NCI-H526 (cell line): ENCODE measurements at regions not wholly inside any gene's neighbourhood (a gene's known extent, or its start where the extent isn't known, plus 50 kb on each side); places are given as distances from the start of the nearest gene placed in this dataset.

Source experiments
- DNase-seq, 2 experiments: peaks; one replicate each; lab custom pipeline; 2025; lab: John Stamatoyannopoulos, UW

GRCh38 chr3:184508938-184509337 is 52.6 kb upstream of the EPHB3 start:
- DNase-seq: no peak

DNA sequence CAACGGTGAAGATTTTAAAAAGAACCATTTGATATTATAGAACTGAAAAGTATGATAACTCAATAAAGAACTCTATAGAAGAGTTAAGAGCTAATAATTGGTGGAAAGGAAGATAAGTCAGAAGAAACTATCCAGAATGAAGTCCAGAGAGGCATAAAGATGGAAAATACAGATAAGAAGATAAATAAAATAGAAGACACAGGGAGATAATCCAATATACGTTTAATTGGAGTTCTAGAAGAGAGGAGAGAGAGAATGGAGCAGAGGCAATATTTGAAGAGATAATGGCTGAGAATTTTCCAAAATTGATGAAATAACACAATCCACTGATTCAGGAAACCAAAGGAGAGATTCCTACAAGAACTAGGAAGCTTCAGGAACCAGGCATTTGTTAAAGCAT is 49.8 kb upstream of the EPHB3 start:
- no peak for DNase-seq
